Endothelial cell of umbilical vein (primary cell): ENCODE measurements at regions not wholly inside any gene's neighbourhood (a gene's known extent, or its start where the extent isn't known, plus 50 kb on each side); places are given as distances from the start of the nearest gene placed in this dataset.

Experiments
- BruUV-seq: library from RNA; stranded (reverse); fragments of 400-500 nt; replicated peaks from 2 replicates; lab custom pipeline; 2021; lab: Mats Ljungman, UMichigan
- CTCF ChIA-PET: fragments of 300-600, 350-600 bp; sonication (Branson Sonifier 250); formaldehyde crosslinking; loops from one replicate; lab custom pipeline; 2021; ENCODE audit warnings: antibody characterized with exemption, inconsistent platforms; lab: Charles Lee
- POLR2A ChIA-PET: fragments of 300-600, 350-600 bp; sonication (Branson Sonifier 250); formaldehyde crosslinking; loops from one replicate; lab custom pipeline; 2021; ENCODE audit warnings: antibody characterized with exemption, inconsistent platforms; lab: Charles Lee
- DNase-seq: peaks from one replicate; pipeline ENCODE4 v3.0.0-alpha.2; 2011; ENCODE audit warnings: low read depth, low spot score
- FAIRE-seq: peaks from 2 replicates; lab custom pipeline; 2011; peaks lifted over from hg19 to GRCh38; lab: Jason Lieb, UNC
- H2AFZ ChIP-seq: 2 replicates; pipeline ENCODE4 v1.6.0; 2012; ENCODE audit warnings: low read depth, low read length, control low read depth, inconsistent platforms
- H3K27ac ChIP-seq: 2 replicates; pipeline ENCODE4 v1.5.1; 2011; ENCODE audit warnings: low read depth, mild to moderate bottlenecking, control low read depth, low read length, moderate library complexity; ENCODE audit not compliant: insufficient read depth
- H3K27me3 ChIP-seq, 2 experiments: 2 replicates each; pipeline versions ENCODE4 v1.6.0 to v1.6.1; 2011; ENCODE audit warnings: low read length in 2 of 2, mixed read lengths in 1 of 2; ENCODE audit not compliant: control insufficient read depth in 2 of 2, insufficient read depth in 2 of 2
- H3K36me3 ChIP-seq, 2 experiments: 2 replicates in 1 of 2; 3 replicates in 1 of 2; pipeline ENCODE4 v1.5.1; 2011; ENCODE audit warnings: low read length in 2 of 2, mild to moderate bottlenecking in 1 of 2, moderate library complexity in 1 of 2; ENCODE audit not compliant: control insufficient read depth in 2 of 2, insufficient read depth in 2 of 2; ENCODE audit errors: extremely low read depth in 1 of 2
- H3K4me1 ChIP-seq: 3 replicates; pipeline ENCODE4 v1.5.1; 2011; ENCODE audit warnings: mild to moderate bottlenecking, low read length; ENCODE audit not compliant: control insufficient read depth, insufficient read depth; ENCODE audit errors: extremely low read depth
- H3K4me2 ChIP-seq: 2 replicates; pipeline ENCODE4 v1.6.1; 2011; ENCODE audit warnings: low read length, control low read depth, mixed read lengths; ENCODE audit not compliant: insufficient read depth
- H3K4me3 ChIP-seq, 3 experiments: fragments of 200-600 bp in 1 of 3; sonication (generic), shearing (Covaris generic) in 1 of 3; replicated peaks in 1 of 3; 2 replicates each; pipeline ENCODE4 v1.5.1; 2011 to 2016; ENCODE audit warnings: control low read depth in 3 of 3, low read length in 3 of 3, mild to moderate bottlenecking in 2 of 3, inconsistent platforms in 1 of 3, low read depth in 1 of 3, moderate library complexity in 1 of 3; ENCODE audit not compliant: insufficient read depth in 1 of 3
- H3K79me2 ChIP-seq: 2 replicates; pipeline ENCODE4 v1.6.0; 2012; ENCODE audit warnings: low read length, inconsistent platforms; ENCODE audit not compliant: control insufficient read depth, insufficient read depth
- H3K9ac ChIP-seq: replicated peaks from 2 replicates; pipeline ENCODE3; 2011; ENCODE audit warnings: low read length, control low read depth; ENCODE audit not compliant: insufficient read depth; ENCODE audit errors: extremely low read depth
- H3K9me1 ChIP-seq: replicated peaks from 3 replicates; pipeline ENCODE4 v1.6.0; 2011; ENCODE audit warnings: mild to moderate bottlenecking, low read length; ENCODE audit not compliant: control insufficient read depth, insufficient read depth; ENCODE audit errors: extremely low read depth
- H3K9me3 ChIP-seq: replicated peaks from 2 replicates; pipeline ENCODE4 v1.5.1; 2012; ENCODE audit warnings: low read length, inconsistent platforms; ENCODE audit not compliant: control insufficient read depth, insufficient read depth
- H4K20me1 ChIP-seq: replicated peaks from 2 replicates; pipeline ENCODE3; 2011; ENCODE audit warnings: mild to moderate bottlenecking, low read length; ENCODE audit not compliant: control insufficient read depth, insufficient read depth; ENCODE audit errors: extremely low read depth
- CTCF ChIP-seq, 2 donors: IDR thresholded peaks; 1 replicate in 1 of 2; 2 replicates in 1 of 2; pipeline ENCODE4 v1.5.1; 2011; ENCODE audit warnings: low read length in 2 of 2, mild to moderate bottlenecking in 2 of 2, moderate library complexity in 2 of 2, control low read depth in 1 of 2, inconsistent platforms in 1 of 2, low read depth in 1 of 2; ENCODE audit not compliant: insufficient read depth in 1 of 2; ENCODE audit errors: extremely low read depth in 1 of 2
- EZH2 ChIP-seq: IDR thresholded peaks from 2 replicates; pipeline ENCODE4 v1.6.1; 2012; ENCODE audit warnings: borderline replicate concordance, low read depth, mild to moderate bottlenecking, moderate library complexity, low read length, inconsistent platforms; ENCODE audit not compliant: severe bottlenecking
- FOS ChIP-seq: IDR thresholded peaks from 2 replicates; pipeline ENCODE4 v1.6.1; 2011; ENCODE audit warnings: mild to moderate bottlenecking, low read length, moderate library complexity, borderline replicate concordance; ENCODE audit not compliant: insufficient read depth
- GATA2 ChIP-seq: IDR thresholded peaks from 2 replicates; pipeline ENCODE4 v1.7.0; 2011; ENCODE audit warnings: low read depth, mild to moderate bottlenecking, moderate library complexity, mixed read lengths, low read length; ENCODE audit not compliant: insufficient read length, insufficient read depth
- JUN ChIP-seq: IDR thresholded peaks from 2 replicates; pipeline ENCODE4 v1.6.1; 2011; ENCODE audit warnings: borderline replicate concordance, low read depth; ENCODE audit not compliant: insufficient read length, insufficient read depth
- MAX ChIP-seq: IDR thresholded peaks from 2 replicates; pipeline ENCODE4 v1.6.1; 2011; ENCODE audit not compliant: insufficient read depth, insufficient read length
- MYC ChIP-seq: IDR thresholded peaks from one replicate; pipeline ENCODE4 v1.6.1; 2011; ENCODE audit warnings: mild to moderate bottlenecking, low read depth, low read length
- POLR2A ChIP-seq: IDR thresholded peaks from 2 replicates; pipeline ENCODE4 v1.6.1; 2012; ENCODE audit warnings: low read depth, mild to moderate bottlenecking, control low read depth, low read length
- POLR2AphosphoS5 ChIP-seq: IDR thresholded peaks from 2 replicates; pipeline ENCODE4 v1.6.1; 2012; ENCODE audit warnings: low read depth, mild to moderate bottlenecking, control low read depth, low read length, moderate library complexity; ENCODE audit not compliant: insufficient read depth
- dilution Hi-C: fragments of 300-500 bp; cut with MboI; formaldehyde crosslinking; loops from one replicate; pipeline ENCODE4 v1.15.0; 2019; ENCODE audit warnings: low sequenced_read_pairs; ENCODE audit not compliant: extremely low pct_ligation_motif_present
- intact Hi-C: fragments of 100-400 bp; cut with micrococcal nuclease; formaldehyde crosslinking; loops from one replicate; pipeline ENCODE4 v1.10.0; 2022

GRCh38 chr11:104325093-104325492, 161.1 kb upstream of the PDGFD start:
- H4K20me1 ChIP-seq = no peaks in the 10 kb centered on the region
- no peak overlapping the region for H2AFZ ChIP-seq
- no peaks in the 10 kb centered on the region for H3K9me1 ChIP-seq
- H3K4me3 ChIP-seq = no peak overlapping the region
- no peaks in the 10 kb centered on the region for H3K4me1 ChIP-seq
- no peak for FAIRE-seq
- no peaks in the 10 kb centered on the region for H3K27me3 ChIP-seq
- intact Hi-C loops (no loop called here), dilution Hi-C loops (no loop called here)
- POLR2A ChIA-PET = no interaction called here
- no peak overlapping the region for H3K9ac ChIP-seq
- no TSS peak for BruUV-seq
- no peaks in the 10 kb centered on the region for H3K36me3 ChIP-seq
- H3K27ac ChIP-seq = no peak overlapping the region
- CTCF ChIA-PET = no interaction called here
- no peaks in the 10 kb centered on the region for H3K9me3 ChIP-seq
- TF ChIP-seq POLR2A (no peak), JUN (no peak), GATA2 (no peak), FOS (no peak), MAX (no peak), CTCF (IDR thresholded peaks at IDR 0.05; ENCODE audit: extremely low read depth in 1 of 2, insufficient read depth in 1 of 2, low read depth in 1 of 2, low read length in 2 of 2) (no peak), MYC (no peak), POLR2AphosphoS5 (no peak), EZH2 (no peak)
- no peak for DNase-seq
- no peaks in the 10 kb centered on the region for H3K79me2 ChIP-seq
- H3K4me2 ChIP-seq = no peak overlapping the region
